ENCODE measurements at regions not wholly inside any gene's neighbourhood (a gene's known extent, or its start where the extent isn't known, plus 50 kb on each side); places are given as distances from the start of the nearest gene placed in this dataset.

GRCh38 chr1:82218846-82219245, 418.1 kb downstream of the ADGRL2 start:
- TF ChIP-seq CTCF (IDR thresholded peaks at IDR 0.05) = no peak

GRCh38 chr1:82215853-82216175, 415.1 kb downstream of the ADGRL2 start:
- no peak for TF ChIP-seq CTCF (IDR thresholded peaks at IDR 0.05)

GRCh38 chr1:82215056-82215852, 414.5 kb downstream of the ADGRL2 start:
- TF ChIP-seq CTCF (IDR thresholded peaks at IDR 0.05) = no peak

- TF ChIP-seq CTCF (IDR thresholded peaks at IDR 0.05) = no peak
Observed at GRCh38 chr1:82214606-82215005, 413.9 kb downstream of the ADGRL2 start.

- no peak for TF ChIP-seq CTCF (IDR thresholded peaks at IDR 0.05)
Observed at GRCh38 chr1:82197606-82198005, 396.9 kb downstream of the ADGRL2 start.

- TF ChIP-seq CTCF (IDR thresholded peaks at IDR 0.05) = no peak
Observed at GRCh38 chr1:82195245-82195644, 394.5 kb downstream of the ADGRL2 start.

- TF ChIP-seq CTCF (IDR thresholded peaks at IDR 0.05) = no peak
Observed at GRCh38 chr1:82185084-82185483, 384.4 kb downstream of the ADGRL2 start.

GRCh38 chr1:82181846-82182245, 381.1 kb downstream of the ADGRL2 start:
- no peak for TF ChIP-seq CTCF (IDR thresholded peaks at IDR 0.05)
